ENCODE measurements at regions not wholly inside any gene's neighbourhood (a gene's known extent, or its start where the extent isn't known, plus 50 kb on each side); places are given as distances from the start of the nearest gene placed in this dataset.

GRCh38 chr3:174725303-174725702 is 133.8 kb upstream of the NAALADL2 start:
- DNase-seq (ENCODE audit: low read depth, low spot score), result no peak
- no peaks in the 10 kb centered on the region for H3K4me1 ChIP-seq (ENCODE audit: insufficient read depth, insufficient read length)
- no peaks in the 10 kb centered on the region for H3K27me3 ChIP-seq (ENCODE audit: insufficient read depth, insufficient read length)

GRCh38 chr3:174737966-174738365 is 121.2 kb upstream of the NAALADL2 start:
- no peak for TF ChIP-seq YY1 (IDR thresholded peaks at IDR 0.05; ENCODE audit: insufficient read depth, insufficient read length)
- TF ChIP-seq SUZ12 (IDR thresholded peaks at IDR 0.05; ENCODE audit: extremely low read depth, insufficient read depth, insufficient read length), result no peak
- no peak for TF ChIP-seq ZNF274 (IDR thresholded peaks at IDR 0.05; ENCODE audit: low read depth, low read length)
- no peaks in the 10 kb centered on the region for H3K27me3 ChIP-seq (ENCODE audit: insufficient read depth, insufficient read length)
- no peaks in the 10 kb centered on the region for H3K4me1 ChIP-seq (ENCODE audit: insufficient read depth, insufficient read length)
- no peaks in the 10 kb centered on the region for H3K36me3 ChIP-seq (ENCODE audit: insufficient read depth, insufficient read length, low read length)
- DNase-seq (ENCODE audit: low read depth, low spot score), result no peak
- H3K9ac ChIP-seq (ENCODE audit: insufficient read length, low read depth), result no peak overlapping the region
- H3K4me3 ChIP-seq (ENCODE audit: insufficient read length, low read depth), result no peak overlapping the region
- peaks cover 14% of the 10 kb centered on the region; the same call in 1 of the 2 replicates for H3K9me3 ChIP-seq (ENCODE audit: insufficient read depth, low read length)

More at GRCh38 chr3:174725303-174725702, 133.8 kb upstream of the NAALADL2 start:
- H3K4me3 ChIP-seq (ENCODE audit: insufficient read length, low read depth), result no peak overlapping the region
- TF ChIP-seq YY1 (IDR thresholded peaks at IDR 0.05; ENCODE audit: insufficient read depth, insufficient read length) (no peak), ZNF274 (IDR thresholded peaks at IDR 0.05; ENCODE audit: low read depth, low read length) (no peak), SUZ12 (IDR thresholded peaks at IDR 0.05; ENCODE audit: extremely low read depth, insufficient read depth, insufficient read length) (no peak)
- H3K36me3 ChIP-seq (ENCODE audit: insufficient read depth, insufficient read length, low read length), result no peaks in the 10 kb centered on the region
- H3K9me3 ChIP-seq (ENCODE audit: insufficient read depth, low read length), result no peaks in the 10 kb centered on the region
- no peak overlapping the region for H3K9ac ChIP-seq (ENCODE audit: insufficient read length, low read depth)

- TF ChIP-seq SUZ12 (IDR thresholded peaks at IDR 0.05; ENCODE audit: extremely low read depth, insufficient read depth, insufficient read length), result no peak
- TF ChIP-seq ZNF274 (IDR thresholded peaks at IDR 0.05; ENCODE audit: low read depth, low read length), result no peak
- TF ChIP-seq YY1 (IDR thresholded peaks at IDR 0.05; ENCODE audit: insufficient read depth, insufficient read length), result no peak
- Histone ChIP-seq H3K36me3 (ENCODE audit: insufficient read depth, insufficient read length, low read length) (no peaks in the 10 kb centered on the region), H3K9ac (ENCODE audit: insufficient read length, low read depth) (no peak overlapping the region), H3K4me3 (ENCODE audit: insufficient read length, low read depth) (no peak overlapping the region), H3K4me1 (ENCODE audit: insufficient read depth, insufficient read length) (no peaks in the 10 kb centered on the region), H3K9me3 (ENCODE audit: insufficient read depth, low read length) (peaks cover 7% of the 10 kb centered on the region; the same call in 1 of the 2 replicates), H3K27me3 (ENCODE audit: insufficient read depth, insufficient read length) (no peaks in the 10 kb centered on the region)
- DNase-seq (ENCODE audit: low read depth, low spot score), result no peak
Measured at GRCh38 chr3:174749143-174749542, 110.0 kb upstream of the NAALADL2 start.

- no peaks in the 10 kb centered on the region for H3K36me3 ChIP-seq (ENCODE audit: insufficient read depth, insufficient read length, low read length)
- no peaks in the 10 kb centered on the region for H3K4me1 ChIP-seq (ENCODE audit: insufficient read depth, insufficient read length)
- TF ChIP-seq YY1 (IDR thresholded peaks at IDR 0.05; ENCODE audit: insufficient read depth, insufficient read length) (no peak), ZNF274 (IDR thresholded peaks at IDR 0.05; ENCODE audit: low read depth, low read length) (no peak), SUZ12 (IDR thresholded peaks at IDR 0.05; ENCODE audit: extremely low read depth, insufficient read depth, insufficient read length) (no peak)
- no peak for DNase-seq (ENCODE audit: low read depth, low spot score)
- H3K9ac ChIP-seq (ENCODE audit: insufficient read length, low read depth), result no peak overlapping the region
- H3K27me3 ChIP-seq (ENCODE audit: insufficient read depth, insufficient read length), result no peaks in the 10 kb centered on the region
- H3K9me3 ChIP-seq (ENCODE audit: insufficient read depth, low read length), result peaks cover 7% of the 10 kb centered on the region; the same call in 1 of the 2 replicates
- H3K4me3 ChIP-seq (ENCODE audit: insufficient read length, low read depth), result no peak overlapping the region
Measured at GRCh38 chr3:174755833-174756829, 103.0 kb upstream of the NAALADL2 start.

GRCh38 chr3:174758943-174759342 is 100.2 kb upstream of the NAALADL2 start:
- H3K9me3 ChIP-seq (ENCODE audit: insufficient read depth, low read length), result 0 out of 2 replicates have a peak, but pooled peaks cover under 1% of the 10 kb centered on the region
- H3K4me1 ChIP-seq (ENCODE audit: insufficient read depth, insufficient read length), result no peaks in the 10 kb centered on the region
- no peaks in the 10 kb centered on the region for H3K27me3 ChIP-seq (ENCODE audit: insufficient read depth, insufficient read length)
- no peak overlapping the region for H3K9ac ChIP-seq (ENCODE audit: insufficient read length, low read depth)
- TF ChIP-seq ZNF274 (IDR thresholded peaks at IDR 0.05; ENCODE audit: low read depth, low read length) (no peak), SUZ12 (IDR thresholded peaks at IDR 0.05; ENCODE audit: extremely low read depth, insufficient read depth, insufficient read length) (no peak), YY1 (IDR thresholded peaks at IDR 0.05; ENCODE audit: insufficient read depth, insufficient read length) (no peak)
- DNase-seq (ENCODE audit: low read depth, low spot score), result no peak
- H3K36me3 ChIP-seq (ENCODE audit: insufficient read depth, insufficient read length, low read length), result no peaks in the 10 kb centered on the region
- H3K4me3 ChIP-seq (ENCODE audit: insufficient read length, low read depth), result no peak overlapping the region

GRCh38 chr3:174767406-174767805 is 91.7 kb upstream of the NAALADL2 start:
- no peaks in the 10 kb centered on the region for H3K27me3 ChIP-seq (ENCODE audit: insufficient read depth, insufficient read length)
- no peak overlapping the region for H3K4me3 ChIP-seq (ENCODE audit: insufficient read length, low read depth)
- no peaks in the 10 kb centered on the region for H3K9me3 ChIP-seq (ENCODE audit: insufficient read depth, low read length)
- no peaks in the 10 kb centered on the region for H3K36me3 ChIP-seq (ENCODE audit: insufficient read depth, insufficient read length, low read length)
- TF ChIP-seq ZNF274 (IDR thresholded peaks at IDR 0.05; ENCODE audit: low read depth, low read length) (no peak), YY1 (IDR thresholded peaks at IDR 0.05; ENCODE audit: insufficient read depth, insufficient read length) (no peak), SUZ12 (IDR thresholded peaks at IDR 0.05; ENCODE audit: extremely low read depth, insufficient read depth, insufficient read length) (no peak)
- DNase-seq (ENCODE audit: low read depth, low spot score), result no peak
- H3K9ac ChIP-seq (ENCODE audit: insufficient read length, low read depth), result no peak overlapping the region
- H3K4me1 ChIP-seq (ENCODE audit: insufficient read depth, insufficient read length), result no peaks in the 10 kb centered on the region

GRCh38 chr3:174767853-174768382 is 91.2 kb upstream of the NAALADL2 start:
- no peaks in the 10 kb centered on the region for H3K9me3 ChIP-seq (ENCODE audit: insufficient read depth, low read length)
- H3K4me3 ChIP-seq (ENCODE audit: insufficient read length, low read depth), result no peak overlapping the region
- no peak overlapping the region for H3K9ac ChIP-seq (ENCODE audit: insufficient read length, low read depth)
- H3K27me3 ChIP-seq (ENCODE audit: insufficient read depth, insufficient read length), result no peaks in the 10 kb centered on the region
- no peak for DNase-seq (ENCODE audit: low read depth, low spot score)
- H3K4me1 ChIP-seq (ENCODE audit: insufficient read depth, insufficient read length), result no peaks in the 10 kb centered on the region
- no peaks in the 10 kb centered on the region for H3K36me3 ChIP-seq (ENCODE audit: insufficient read depth, insufficient read length, low read length)
- TF ChIP-seq SUZ12 (IDR thresholded peaks at IDR 0.05; ENCODE audit: extremely low read depth, insufficient read depth, insufficient read length) (no peak), YY1 (IDR thresholded peaks at IDR 0.05; ENCODE audit: insufficient read depth, insufficient read length) (no peak), ZNF274 (IDR thresholded peaks at IDR 0.05; ENCODE audit: low read depth, low read length) (no peak)

Data from NT2/D1 (cell line).